GM23248 (cell line): ENCODE measurements at regions not wholly inside any gene's neighbourhood (a gene's known extent, or its start where the extent isn't known, plus 50 kb on each side); places are given as distances from the start of the nearest gene placed in this dataset.

ENCODE experiments used
- EZH2 ChIP-seq: fragments of 200-600 bp; sonication (generic); IDR thresholded peaks from 2 replicates; pipeline ENCODE4 v1.6.1; 2018; ENCODE audit warnings: antibody characterized with exemption, mild to moderate bottlenecking; ENCODE audit not compliant: insufficient read depth, poor library complexity, severe bottlenecking
- EZH2phosphoT487 ChIP-seq: fragments of 200-600 bp; sonication (generic); IDR thresholded peaks from 2 replicates; pipeline ENCODE4 v1.6.1; 2018; ENCODE audit warnings: antibody characterized with exemption, moderate library complexity, mild to moderate bottlenecking, low read depth; ENCODE audit not compliant: insufficient read depth

DNA sequence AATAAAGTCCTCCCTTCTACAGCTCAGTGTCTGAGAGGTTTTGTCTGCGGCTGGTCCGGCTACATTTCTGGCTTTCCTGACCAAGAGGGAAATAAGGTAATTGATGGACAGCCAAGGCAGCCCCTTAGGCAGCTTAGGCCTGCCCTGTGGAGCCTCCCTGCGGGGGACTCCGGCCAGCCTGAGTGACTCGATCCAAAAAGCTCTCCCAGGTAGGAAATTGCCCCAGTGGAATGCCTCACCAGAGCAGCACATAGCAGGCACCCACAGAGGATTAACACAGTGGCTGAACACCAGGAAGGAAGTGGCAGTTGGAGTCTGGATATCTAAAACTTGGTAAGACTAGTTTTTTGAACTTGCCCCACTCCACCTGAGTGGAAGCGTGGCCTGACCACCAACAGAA, 1048.3 kb downstream of the CDY2B start:
- TF ChIP-seq EZH2 (no peak), EZH2phosphoT487 (no peak)
